NCI-H2196 treated with DMSO at 0.1 percent for 48 hours (cell line): ENCODE measurements at regions not wholly inside any gene's neighbourhood (a gene's known extent, or its start where the extent isn't known, plus 50 kb on each side); places are given as distances from the start of the nearest gene placed in this dataset.
"Not testable (repeated sequence)": the region's sequence is repeated elsewhere in the genome, so short reads cannot be mapped to it uniquely, and the experiment has no call there.

Experiments
- DNase-seq: peaks from one replicate; lab custom pipeline; 2025; ENCODE audit not compliant: unreplicated experiment; lab: John Stamatoyannopoulos, UW

DNA sequence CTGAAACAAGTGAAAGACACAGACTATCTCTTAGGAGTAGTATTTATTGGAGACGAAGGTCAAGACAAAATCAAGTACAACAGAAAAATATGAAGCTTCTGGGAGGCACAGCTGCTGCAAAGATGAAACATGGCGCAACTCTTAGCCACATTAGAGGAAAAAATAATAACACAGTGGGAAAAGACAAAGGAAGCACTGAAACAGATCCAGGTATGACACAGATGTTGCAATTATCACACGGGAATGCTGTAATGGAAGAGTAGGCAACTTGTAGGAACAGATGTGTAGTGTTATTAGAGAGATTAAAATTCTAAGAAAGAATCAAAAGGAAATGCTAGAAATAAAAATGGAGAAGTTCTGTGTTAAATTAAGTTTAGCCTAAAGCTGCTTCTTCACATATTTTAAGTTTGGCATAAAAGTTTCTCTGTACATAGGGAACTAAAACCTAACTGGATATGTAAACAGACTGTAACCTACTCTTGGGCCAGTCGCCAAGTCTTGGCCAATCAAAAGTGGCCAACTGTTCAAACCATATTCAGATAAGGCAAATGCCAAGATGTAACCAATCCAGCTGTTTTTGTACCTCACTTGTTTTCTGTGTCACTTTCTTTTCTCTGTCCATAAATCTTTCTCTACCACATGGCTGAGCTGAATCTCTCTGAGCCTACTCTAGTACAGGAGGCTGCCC is 1132.0 kb upstream of the LRRTM3 start:
- DNase-seq, result no peak

DNA sequence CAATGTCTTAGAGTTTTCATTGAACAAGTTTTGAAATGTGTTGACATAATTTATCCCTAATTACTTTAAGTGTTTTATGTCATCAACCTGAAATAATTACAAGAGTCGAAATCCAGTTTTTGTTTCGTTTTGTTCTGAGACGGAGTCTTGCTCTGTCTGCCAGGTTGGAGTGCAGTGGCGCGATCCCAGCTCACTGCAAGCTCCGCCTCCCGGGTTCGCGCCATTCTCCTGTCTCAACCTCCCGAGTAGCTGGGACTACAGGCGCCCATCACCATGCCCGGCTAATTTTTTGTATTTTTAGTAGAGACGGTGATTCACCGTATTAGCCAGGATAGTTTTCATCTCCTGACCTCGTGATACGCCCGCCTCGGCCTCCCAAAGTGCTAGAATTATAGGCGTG is 1131.0 kb upstream of the LRRTM3 start:
- DNase-seq, result not testable (repeated sequence)

DNA sequence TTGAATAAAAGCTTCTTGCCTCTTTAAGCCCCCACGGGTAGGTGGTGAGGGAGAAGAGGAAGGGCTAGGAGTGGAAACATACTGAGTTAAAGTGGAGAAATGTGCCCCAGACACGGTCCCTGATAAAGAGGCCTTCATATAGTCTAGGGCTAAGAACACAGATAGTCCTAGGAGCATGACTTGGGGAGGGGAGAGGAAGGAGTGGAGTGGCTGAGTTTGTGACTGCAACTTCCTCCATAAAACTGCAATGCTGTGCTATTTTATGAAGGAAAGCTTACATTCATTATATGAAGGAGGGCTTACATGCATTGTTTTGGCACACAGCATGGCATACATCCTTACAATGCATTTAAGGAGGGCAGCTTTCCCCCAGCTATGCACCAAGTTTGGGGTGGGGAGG is 1129.4 kb upstream of the LRRTM3 start:
- no peak for DNase-seq

DNA sequence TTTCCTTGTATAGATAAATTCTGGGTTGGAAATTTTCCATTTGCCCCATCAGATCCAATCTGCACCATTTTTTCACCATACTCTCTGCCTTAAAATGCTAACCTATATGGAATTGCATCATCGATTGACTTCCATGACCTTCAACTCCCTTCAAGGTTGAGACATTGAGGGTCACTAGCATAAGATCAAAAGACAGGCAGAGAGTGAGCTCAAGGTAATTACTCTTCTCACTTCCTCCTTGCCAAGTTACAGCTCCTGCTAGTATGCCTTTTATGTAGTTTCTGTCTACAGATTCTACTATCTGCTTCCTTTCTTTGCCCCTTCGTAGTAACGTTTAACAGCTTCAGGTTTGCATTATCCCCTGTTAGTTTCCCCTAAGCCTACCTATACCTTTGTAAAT is 1127.7 kb upstream of the LRRTM3 start:
- DNase-seq, result no peak

DNA sequence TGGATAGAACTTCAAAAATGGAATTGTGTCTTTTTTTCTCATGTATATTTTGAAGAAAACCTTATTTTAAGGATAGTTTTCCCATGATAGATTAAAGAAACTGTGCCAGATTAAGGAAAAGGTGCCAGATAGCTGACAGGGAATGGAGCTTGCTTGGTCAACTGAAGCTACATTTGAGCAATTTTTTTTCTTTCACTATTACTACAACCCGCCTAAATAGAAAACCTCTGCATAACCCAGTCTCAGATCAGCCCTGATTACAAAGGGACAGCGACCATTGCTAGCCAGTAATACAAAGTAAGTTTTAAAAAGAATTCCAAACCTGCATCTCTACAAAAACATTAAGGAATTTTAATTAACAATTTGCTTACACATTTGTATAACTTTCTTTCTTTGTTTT is 1123.4 kb upstream of the LRRTM3 start:
- DNase-seq, result no peak

DNA sequence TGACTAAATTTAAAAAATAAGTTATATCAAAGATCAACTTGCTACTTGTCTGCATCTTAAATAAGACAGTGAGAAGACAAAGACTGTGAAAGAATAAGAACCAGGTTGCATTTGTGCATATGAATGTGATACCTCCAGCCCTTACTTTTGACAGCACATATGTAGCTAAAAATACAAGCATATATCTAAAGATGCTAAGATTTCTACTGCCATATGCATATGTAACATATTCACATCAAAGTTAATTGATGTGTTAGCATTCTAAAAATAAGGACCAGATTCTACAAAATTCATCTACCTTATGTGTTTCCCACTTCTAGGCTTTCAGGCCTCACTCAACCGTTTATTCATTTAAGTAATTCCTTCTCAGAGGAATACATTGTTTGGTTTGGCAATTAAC is 1120.3 kb upstream of the LRRTM3 start:
- DNase-seq, result no peak

DNA sequence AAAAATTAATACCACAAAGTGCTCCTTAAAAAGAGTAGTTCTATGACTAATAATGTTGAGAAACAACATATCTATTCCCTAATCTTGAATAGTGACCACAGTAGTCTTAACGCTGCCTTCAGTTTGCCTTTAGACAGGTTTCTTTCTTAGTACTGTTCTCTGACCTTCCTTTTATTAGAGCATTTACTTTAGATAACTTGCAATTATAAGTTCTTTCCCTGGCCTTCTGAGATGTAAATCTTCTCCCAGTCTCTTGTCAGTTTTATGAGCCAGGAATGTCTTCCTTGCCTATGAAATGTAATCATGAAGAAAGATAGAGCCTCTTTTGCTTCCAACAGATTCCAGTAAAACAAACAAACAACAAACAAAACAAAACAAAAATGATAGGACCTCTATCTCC is 1119.8 kb upstream of the LRRTM3 start:
- DNase-seq, result no peak

DNA sequence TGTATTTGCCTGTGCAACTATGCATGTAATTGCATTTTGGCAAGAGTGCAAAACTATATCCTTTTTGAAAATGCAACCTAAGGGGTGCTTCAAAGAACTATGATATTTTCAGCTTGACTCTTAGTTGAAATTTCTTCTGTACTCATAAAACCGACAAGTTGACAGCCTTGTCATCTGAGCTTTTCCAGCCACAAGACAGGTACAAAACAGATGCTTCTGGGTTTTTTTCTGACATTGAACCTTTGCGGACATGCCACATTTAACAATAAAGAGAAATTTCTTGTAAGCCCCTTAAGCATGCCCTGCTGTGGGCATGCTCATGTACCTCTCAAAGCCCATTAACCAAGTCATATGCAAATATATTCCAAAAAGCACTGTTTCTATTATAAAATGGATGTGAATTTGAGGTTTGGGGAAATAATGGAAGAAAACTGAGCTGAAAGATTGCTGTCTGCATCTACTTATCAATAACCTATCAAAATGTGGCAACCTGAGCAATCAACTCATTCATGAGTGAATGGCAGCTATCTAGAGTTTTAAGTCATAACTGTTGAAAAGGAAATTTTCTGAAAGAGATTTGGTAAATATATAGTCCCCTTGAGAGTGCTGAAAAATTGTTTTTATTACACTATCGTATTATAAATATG is 1117.0 kb upstream of the LRRTM3 start:
- DNase-seq, result no peak

DNA sequence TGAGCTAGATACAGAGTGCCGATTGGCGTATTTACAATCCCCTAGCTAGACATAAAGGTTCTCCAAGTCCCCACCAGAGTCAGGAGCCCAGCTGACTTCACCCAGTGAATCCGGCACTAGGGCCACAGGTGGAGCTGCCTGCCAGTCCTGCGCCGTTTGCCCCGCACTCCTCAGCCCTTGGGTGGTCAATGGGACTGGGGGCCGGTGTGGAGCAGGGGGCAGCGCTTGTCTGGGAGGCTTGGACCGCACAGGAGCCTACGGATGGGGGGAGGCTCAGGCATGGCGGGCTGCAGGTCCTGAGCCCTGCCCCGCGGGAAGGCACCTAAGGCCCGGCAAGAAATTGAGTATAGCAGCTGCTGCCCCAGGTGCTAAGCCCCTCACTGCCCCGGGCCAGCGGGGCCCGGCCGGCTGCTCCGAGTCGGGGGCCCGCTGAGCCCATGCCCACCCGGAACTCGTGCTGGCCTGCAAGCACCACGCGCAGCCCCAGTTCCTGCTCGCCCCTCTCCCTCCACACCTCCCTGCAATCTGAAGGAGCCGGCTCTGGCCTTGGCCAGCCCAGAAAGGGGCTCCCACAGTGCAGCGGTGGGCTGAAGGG is 1113.8 kb upstream of the LRRTM3 start:
- no peak for DNase-seq

DNA sequence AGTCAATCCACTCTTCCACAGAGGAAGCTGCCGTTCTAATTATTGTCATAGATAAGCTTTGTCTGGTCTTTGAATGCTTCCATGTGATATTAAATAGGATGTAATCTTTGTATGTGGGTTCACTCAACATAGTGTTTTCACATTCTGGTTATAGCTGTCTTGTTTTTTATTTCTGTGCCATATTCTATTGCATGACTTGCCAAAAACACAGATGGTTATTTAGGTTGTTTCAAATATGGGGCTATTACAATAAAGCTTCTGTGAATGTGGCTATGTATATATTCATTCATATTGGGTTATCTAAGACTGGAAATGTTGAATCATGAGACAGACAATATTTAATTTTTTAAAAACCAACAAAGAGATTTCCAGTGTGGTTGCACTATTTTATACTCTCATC is 1109.3 kb upstream of the LRRTM3 start:
- DNase-seq, result no peak

DNA sequence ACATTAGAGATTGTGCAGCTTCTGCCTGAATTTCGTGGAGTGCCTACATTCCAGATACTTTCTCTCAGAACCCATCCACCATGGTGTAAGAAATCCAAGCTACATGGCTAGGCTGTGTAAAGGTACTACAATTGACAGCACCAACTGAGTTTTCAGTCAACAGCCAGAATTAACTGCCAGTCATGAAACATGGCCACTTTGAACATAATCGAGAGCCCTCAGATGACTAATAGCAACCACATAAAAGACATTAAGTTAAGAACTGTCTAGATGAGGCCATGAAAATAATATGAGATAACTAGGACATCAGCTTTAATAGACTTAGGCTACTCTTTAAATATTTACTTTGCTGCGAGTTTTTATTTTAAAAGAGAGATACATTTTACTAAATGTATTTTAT is 1106.8 kb upstream of the LRRTM3 start:
- no peak for DNase-seq

DNA sequence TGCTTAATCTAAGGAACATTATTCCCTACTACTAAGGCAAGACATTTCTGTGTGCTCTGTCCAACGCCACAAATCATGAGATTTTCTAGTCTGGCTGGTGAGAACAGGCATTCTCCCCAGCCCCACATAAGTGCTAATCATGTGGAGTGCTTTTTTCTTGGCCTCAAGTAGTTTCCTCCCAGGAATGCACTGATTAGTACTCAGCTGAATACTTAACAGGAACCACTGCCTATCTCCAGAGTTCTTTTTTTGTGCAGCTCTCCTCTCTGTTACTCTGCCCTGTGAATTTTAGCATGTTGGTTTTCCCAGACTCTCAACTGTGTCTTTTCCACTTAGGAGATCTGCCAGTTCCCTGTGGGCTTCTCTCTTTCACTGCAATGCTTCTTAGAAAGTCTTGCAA is 1098.5 kb upstream of the LRRTM3 start:
- no peak for DNase-seq

DNA sequence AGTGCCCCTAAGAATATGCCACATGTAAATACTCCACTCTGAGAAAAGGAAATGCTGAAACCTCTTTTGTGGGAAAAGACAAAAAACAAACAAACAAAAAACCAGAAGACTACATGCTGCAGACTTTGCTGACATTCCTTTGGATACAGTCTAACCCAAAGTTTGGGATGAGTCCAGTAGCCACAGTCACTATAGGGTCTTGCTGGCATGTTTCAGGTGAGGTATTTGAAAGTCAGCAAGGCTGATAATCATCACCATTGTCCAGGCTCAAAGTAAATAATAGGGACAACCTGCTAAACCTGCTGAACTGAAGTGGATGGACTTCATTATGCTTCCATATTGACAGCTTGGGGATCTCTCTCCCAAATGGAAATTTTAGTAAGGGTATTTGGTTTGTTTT is 1087.0 kb upstream of the LRRTM3 start:
- no peak for DNase-seq

DNA sequence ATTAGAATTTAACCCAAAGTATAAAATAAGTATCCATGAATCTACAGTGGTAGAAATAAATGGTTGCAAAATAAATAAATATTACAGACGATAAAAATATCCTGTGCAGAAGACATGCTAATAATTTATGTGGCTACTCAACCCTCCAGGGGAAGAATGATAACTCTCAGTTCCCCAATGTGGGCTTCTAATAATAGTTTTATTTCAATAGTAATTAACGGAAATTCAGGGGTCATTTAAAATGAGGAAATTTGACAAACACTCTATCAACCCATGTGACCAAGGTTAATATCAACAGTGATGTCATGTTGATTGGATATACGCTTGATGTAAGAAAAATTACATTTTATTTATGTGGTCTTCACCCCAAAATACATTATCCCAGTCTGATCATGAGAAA is 1082.6 kb upstream of the LRRTM3 start:
- no peak for DNase-seq

DNA sequence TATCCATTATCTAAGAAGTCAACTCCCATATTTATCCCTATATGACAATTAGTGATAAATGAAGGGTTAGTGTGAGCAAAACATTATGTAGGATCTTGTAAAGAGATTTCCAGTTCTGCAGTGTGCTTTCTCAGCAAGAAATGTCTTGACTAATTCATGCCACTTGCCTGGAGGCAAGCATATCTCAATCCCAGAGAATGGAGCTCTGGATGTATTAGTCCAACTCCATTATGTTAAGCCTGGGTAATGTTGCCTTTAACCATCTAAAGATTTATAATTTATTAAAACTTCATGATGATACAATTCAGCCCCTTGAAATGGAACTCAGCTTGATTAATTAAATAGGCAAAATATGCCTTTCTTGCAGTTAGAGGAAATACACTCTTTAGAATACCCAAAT is 1079.9 kb upstream of the LRRTM3 start:
- no peak for DNase-seq

DNA sequence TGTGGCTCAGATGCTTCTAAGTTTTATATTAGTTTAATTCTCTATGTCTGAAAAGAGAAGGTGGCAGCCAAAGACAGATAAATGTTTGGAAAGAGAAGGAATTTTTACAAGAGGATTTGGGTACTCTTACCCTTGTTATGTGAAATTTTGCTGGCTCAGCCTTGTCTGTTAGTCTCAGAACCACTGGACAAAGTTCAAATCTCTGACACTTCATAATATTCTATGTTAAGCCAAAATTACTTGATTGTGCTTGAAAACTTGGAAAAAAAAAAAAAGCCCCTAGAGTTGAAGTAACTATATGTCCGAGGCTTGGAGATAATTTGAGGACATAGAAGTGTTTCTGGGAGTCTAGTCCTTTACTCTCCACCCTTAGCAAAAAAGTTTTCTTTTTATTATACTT is 1079.3 kb upstream of the LRRTM3 start:
- no peak for DNase-seq

DNA sequence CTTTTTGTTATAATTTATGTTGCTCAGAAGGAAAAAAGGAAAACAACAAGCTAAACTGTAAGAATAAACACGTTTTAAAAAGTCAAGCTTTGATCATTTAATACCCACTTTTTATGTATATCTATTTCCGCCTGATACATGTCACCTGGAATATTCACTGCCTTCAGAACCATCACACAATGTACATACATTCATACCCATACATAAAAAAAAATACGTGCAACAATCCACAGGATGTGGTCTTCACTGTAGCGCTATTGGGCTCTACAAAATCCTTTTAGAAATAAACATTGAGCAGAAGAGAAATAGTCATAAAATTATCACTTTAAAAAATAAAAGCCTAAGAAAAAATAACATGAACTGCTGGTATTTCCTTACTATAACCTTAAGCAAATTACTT is 1078.9 kb upstream of the LRRTM3 start:
- DNase-seq, result no peak

DNA sequence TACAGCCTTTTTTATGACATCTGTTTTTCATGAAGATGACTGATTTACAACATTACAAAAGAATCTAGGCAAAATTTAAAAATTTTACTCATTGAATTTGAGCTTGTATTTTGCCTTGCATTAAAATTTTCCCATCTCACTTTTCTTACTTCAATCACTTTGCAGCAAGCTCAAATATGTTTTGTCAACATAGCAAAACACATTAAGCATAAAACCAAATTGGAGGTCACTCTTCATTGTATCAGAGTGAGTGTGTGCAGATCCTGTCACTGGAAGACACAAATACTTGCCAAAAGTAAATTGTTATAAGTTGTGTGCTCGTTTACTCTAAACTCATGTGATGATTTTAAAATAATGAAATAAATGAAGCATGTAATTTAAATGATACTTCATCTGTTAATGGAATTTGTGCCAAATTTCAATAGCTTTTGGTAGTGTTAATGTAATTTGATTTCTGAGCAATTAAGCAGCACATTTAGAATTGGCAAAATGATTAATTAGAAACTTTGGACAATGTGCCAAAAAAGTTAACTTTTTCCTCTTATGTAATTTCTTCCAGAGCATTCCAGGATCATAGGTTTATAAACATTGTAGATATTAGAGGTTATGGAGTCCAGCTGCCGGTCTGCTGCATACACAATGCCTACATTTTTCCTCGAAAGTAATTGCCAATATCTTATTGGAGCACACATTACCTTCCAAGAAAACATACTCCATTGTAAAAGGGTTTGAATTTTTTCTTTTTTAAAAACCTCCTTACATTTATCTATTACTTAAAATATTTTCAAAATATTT is 1078.2 kb upstream of the LRRTM3 start:
- DNase-seq, result no peak

DNA sequence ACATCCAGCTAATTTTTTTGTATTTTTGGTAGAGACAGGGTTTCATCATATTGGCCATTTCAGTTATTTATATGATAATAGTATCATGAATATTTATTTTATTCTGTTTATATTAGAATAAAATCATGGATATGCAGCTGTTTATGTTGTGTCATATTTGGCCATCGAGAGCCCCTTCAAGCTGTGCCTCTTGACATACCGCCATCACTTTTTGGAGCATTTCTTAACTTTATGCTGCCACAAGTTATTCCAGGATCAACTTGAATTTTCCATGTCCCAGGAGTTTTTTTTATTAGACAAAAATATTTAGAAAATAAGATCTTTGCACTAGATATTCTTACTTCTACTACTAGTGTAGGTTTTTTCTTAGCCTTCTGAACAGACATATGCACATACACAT is 1067.0 kb upstream of the LRRTM3 start:
- no peak for DNase-seq

DNA sequence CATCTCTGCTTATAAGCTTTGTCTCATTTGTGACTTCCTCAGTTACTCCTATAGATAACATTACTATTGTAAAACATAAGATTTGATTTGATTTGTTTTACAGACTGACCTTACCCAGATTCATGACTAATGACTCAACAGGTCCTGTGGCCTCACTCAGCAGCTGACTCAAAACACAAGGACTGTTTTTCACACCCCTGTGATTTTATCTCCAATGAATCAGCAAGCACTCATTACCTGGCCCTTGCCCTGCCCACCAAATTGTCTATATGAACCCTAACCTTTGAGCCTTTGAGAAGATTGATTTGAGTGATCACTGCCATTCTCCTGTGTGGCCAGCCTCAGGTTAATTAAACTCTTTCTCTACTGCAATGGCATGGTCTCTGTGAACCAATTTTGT is 1064.6 kb upstream of the LRRTM3 start:
- DNase-seq, result no peak
